MCF 10A (cell line): ENCODE measurements at regions not wholly inside any gene's neighbourhood (a gene's known extent, or its start where the extent isn't known, plus 50 kb on each side); places are given as distances from the start of the nearest gene placed in this dataset.

ENCODE experiments used
- BruUV-seq: library from RNA; stranded (reverse); fragments of 400-500 nt; replicated peaks from 2 replicates; lab custom pipeline; 2021; lab: Mats Ljungman, UMichigan
- CTCF ChIA-PET: fragments of 300-600 bp; sonication (Branson Sonifier 250); formaldehyde crosslinking; extraction: SDS; loops from one replicate; lab custom pipeline; 2021; ENCODE audit warnings: antibody characterized with exemption, inconsistent platforms; lab: Yijun Ruan, JAX
- POLR2A ChIA-PET: fragments of 300-600, 350-650 bp; sonication (Branson Sonifier 250); formaldehyde crosslinking; extraction: SDS; loops from one replicate; lab custom pipeline; 2020; ENCODE audit warnings: antibody characterized with exemption, inconsistent platforms; lab: Yijun Ruan, JAX
- DNase-seq: peaks from one replicate; pipeline ENCODE4 v3.0.0-alpha.2; 2018; ENCODE audit not compliant: unreplicated experiment
- H3K27ac Mint-ChIP-seq: one replicate; pipeline ENCODE4 v1.8.0; 2022; ENCODE audit warnings: mild to moderate bottlenecking, low read depth, mixed read lengths; ENCODE audit not compliant: unreplicated experiment
- H3K27me3 Mint-ChIP-seq: one replicate; pipeline ENCODE4 v1.8.0; 2022; ENCODE audit warnings: mixed read lengths; ENCODE audit not compliant: insufficient read depth, unreplicated experiment
- H3K36me3 Mint-ChIP-seq: one replicate; pipeline ENCODE4 v1.8.0; 2022; ENCODE audit warnings: mild to moderate bottlenecking, moderate library complexity, mixed read lengths; ENCODE audit not compliant: insufficient read depth, unreplicated experiment
- H3K4me1 Mint-ChIP-seq: one replicate; pipeline ENCODE4 v1.8.0; 2022; ENCODE audit warnings: mixed read lengths; ENCODE audit not compliant: insufficient read depth, unreplicated experiment
- H3K4me3 Mint-ChIP-seq: one replicate; pipeline ENCODE4 v1.8.0; 2022; ENCODE audit warnings: mild to moderate bottlenecking, moderate library complexity, mixed read lengths; ENCODE audit not compliant: unreplicated experiment
- H3K9me3 Mint-ChIP-seq: one replicate; pipeline ENCODE4 v1.8.0; 2022; ENCODE audit warnings: mixed read lengths; ENCODE audit not compliant: unreplicated experiment
- CTCF ChIP-seq: fragments of 200-600 bp; IDR thresholded peaks from one replicate; pipeline ENCODE4 v1.8.0; 2022; ENCODE audit warnings: antibody characterized with exemption, mild to moderate bottlenecking; ENCODE audit not compliant: unreplicated experiment
- intact Hi-C: fragments of 100-400 bp; cut with micrococcal nuclease; formaldehyde crosslinking; loops from 2 replicates; pipeline ENCODE4 v1.14.1; 2022

GRCh38 chrX:40158036-40158706 is 60.4 kb upstream of the BCOR start:
- H3K36me3 Mint-ChIP-seq, result no peaks in the 10 kb centered on the region
- ChIA-PET CTCF (no interaction called here), POLR2A (no interaction called here)
- H3K4me3 Mint-ChIP-seq, result no peak overlapping the region
- intact Hi-C loops, result loop anchor here (10.0 kb wide), 1 partner anchor 107 kb away; no protein-coding TSS in a partner anchor
- H3K27ac Mint-ChIP-seq, result no peak overlapping the region
- no peak for TF ChIP-seq CTCF
- no peaks in the 10 kb centered on the region for H3K9me3 Mint-ChIP-seq
- no peaks in the 10 kb centered on the region for H3K4me1 Mint-ChIP-seq
- peaks cover 12% of the 10 kb centered on the region for H3K27me3 Mint-ChIP-seq
- BruUV-seq, result no TSS peak
- DNase-seq, result no peak

GRCh38 chrX:40157228-40158035 is 59.7 kb upstream of the BCOR start:
- no peaks in the 10 kb centered on the region for H3K4me1 Mint-ChIP-seq
- DNase-seq, result no peak
- no peaks in the 10 kb centered on the region for H3K9me3 Mint-ChIP-seq
- peaks cover 9% of the 10 kb centered on the region for H3K27me3 Mint-ChIP-seq
- H3K4me3 Mint-ChIP-seq, result no peak overlapping the region
- no peak overlapping the region for H3K27ac Mint-ChIP-seq
- CTCF ChIA-PET, result no interaction called here
- intact Hi-C loops, result loop anchor here (10.0 kb wide), 1 partner anchor 107 kb away; no protein-coding TSS in a partner anchor
- POLR2A ChIA-PET, result interaction anchor here (0.7 kb wide), 1 partner anchor 13 kb away, joined by 3 read pairs; no protein-coding TSS in a partner anchor
- no peak for TF ChIP-seq CTCF
- H3K36me3 Mint-ChIP-seq, result no peaks in the 10 kb centered on the region
- BruUV-seq, result no TSS peak

GRCh38 chrX:40156470-40157227 is 58.9 kb upstream of the BCOR start:
- Mint-ChIP-seq H3K4me3 (no peak overlapping the region), H3K4me1 (no peaks in the 10 kb centered on the region), H3K9me3 (no peaks in the 10 kb centered on the region), H3K27me3 (peaks cover 2% of the 10 kb centered on the region), H3K27ac (no peak overlapping the region), H3K36me3 (no peaks in the 10 kb centered on the region)
- BruUV-seq, result no TSS peak
- ChIA-PET CTCF (no interaction called here), POLR2A (interaction anchor here (0.7 kb wide), 1 partner anchor 13 kb away, joined by 3 read pairs; no protein-coding TSS in a partner anchor)
- DNase-seq, result no peak
- TF ChIP-seq CTCF, result no peak
- intact Hi-C loops, result loop anchor here (10.0 kb wide), 1 partner anchor 108 kb away; no protein-coding TSS in a partner anchor
